Heart left ventricle (tissue), 16 donors: ENCODE measurements at regions not wholly inside any gene's neighbourhood (a gene's known extent, or its start where the extent isn't known, plus 50 kb on each side); places are given as distances from the start of the nearest gene placed in this dataset.

Source experiments
- ATAC-seq, 4 donors: fragments of 200-7000 bp; cut with Tn5 transposase; one replicate each; pipeline ENCODE4 v1.9.1; 2020 to 2022; ENCODE audit warnings: moderate library complexity in 4 of 4, mild to moderate bottlenecking in 3 of 4, moderate number of reproducible peaks in 1 of 4
- DNase-seq, 5 donors: peaks; one replicate each; pipeline ENCODE4 v3.0.0-alpha.2; 2020
- H3K27ac ChIP-seq, 12 donors: fragments of 200-600 bp; sonication (generic) in 4 of 12; one replicate each; pipeline versions ENCODE4 v1.5.0 to v1.8.0; 2016 to 2022; ENCODE audit warnings: mild to moderate bottlenecking in 2 of 12
- H3K27me3 ChIP-seq, 9 donors: fragments of 200-600 bp; sonication (generic) in 2 of 9; one replicate each; pipeline versions ENCODE4 v1.5.1 to v1.8.0; 2016 to 2022; ENCODE audit warnings: mild to moderate bottlenecking in 3 of 9
- H3K36me3 ChIP-seq, 9 donors: fragments of 200-600 bp; sonication (generic) in 2 of 9; one replicate each; pipeline versions ENCODE4 v1.5.0 to v1.8.0; 2018 to 2022; ENCODE audit warnings: mild to moderate bottlenecking in 2 of 9
- H3K4me1 ChIP-seq, 12 donors: fragments of 200-600 bp; sonication (generic) in 4 of 12; one replicate each; pipeline versions ENCODE4 v1.5.0 to v1.8.0; 2016 to 2022; ENCODE audit warnings: mild to moderate bottlenecking in 3 of 12
- H3K4me3 ChIP-seq, 12 donors: fragments of 200-600 bp; sonication (generic) in 4 of 12; one replicate each; pipeline versions ENCODE4 v1.5.0 to v1.8.0; 2017 to 2022; ENCODE audit warnings: mild to moderate bottlenecking in 9 of 12, moderate library complexity in 4 of 12
- H3K9me3 ChIP-seq, 12 donors: fragments of 200-600 bp; sonication (generic) in 4 of 12; one replicate each; pipeline versions ENCODE4 v1.5.0 to v1.8.0; 2016 to 2022; ENCODE audit warnings: mild to moderate bottlenecking in 1 of 12
- CTCF ChIP-seq, 12 donors: fragments of 200-600 bp; sonication (generic) in 4 of 12; IDR thresholded peaks; one replicate each; pipeline versions ENCODE4 v1.5.0 to v1.8.0; 2018 to 2022; ENCODE audit warnings: antibody characterized with exemption in 12 of 12, mild to moderate bottlenecking in 5 of 12
- POLR2A ChIP-seq, 2 donors: fragments of 450-650 bp; IDR thresholded peaks; one replicate each; pipeline ENCODE4 v1.6.1; 2017; ENCODE audit warnings: antibody characterized with exemption in 2 of 2, mild to moderate bottlenecking in 2 of 2, moderate library complexity in 2 of 2
- WGBS, 4 donors: extraction: QIAGEN DNeasy Blood & Tissue Kit in 2 of 4; methylation state at CpG; one replicate each; pipeline versions ENCODE4 v1.1.5 to v1.1.7; 2013 to 2018; 5-methylcytosine and 5-hydroxymethylcytosine counted together
- intact Hi-C, 10 donors: fragments of 100-400 bp; cut with DNase I; formaldehyde crosslinking; loops; one replicate each; pipeline versions ENCODE4 v1.11.1 to v1.14.2; 2022
- donor health status: ischemic (EF 13 %, LVEDD 7.1; RV severe dilation, severe dysfunction).
- donor health status: healthy with polysubstance abuse.
- donor health status: DM: no; HTN: yes; CAD: no.
- donor health status: DM: no; HTN: no; CAD: no.
- donor health status: ischemic (EF 25% LVEDD 6.9; RV normal size, moderate dysfunction).
- donor health status: ischemic (EF 25% LVEDD 5.7; RV mildly dilated, moderate dysfunction).
- donor health status: healthy.
- donor health status: DM: yes; HTN: yes; CAD: no.
- donor health status: ischemic (EF 35%, LVEDD 5.7; RV mildly dilated, moderate dysfunction).
- donor health status: nonischemic (EF 11% LVEDD 7.7; RV severe dilation, severe dysfunction).
- donor health status: DM: yes; HTN: yes; CAD: no.
- donor health status: PGD.
- donor health status: ischemic (EF 29% LVEDD 5.4; RV normal size, mild dysfunction).
- donor health status: nonischemic (EF 23%, LVEDD 6.1; RV moderate dilation, normal function).

GRCh38 chr2:143890798-143891197 is 629.1 kb downstream of the ZEB2 start:
- no peak for ATAC-seq
- Histone ChIP-seq H3K4me1 (no peaks in the 10 kb centered on the region), H3K36me3 (no peaks in the 10 kb centered on the region), H3K27me3 (no peaks in the 10 kb centered on the region), H3K27ac (no peak overlapping the region), H3K9me3 (no peaks in the 10 kb centered on the region), H3K4me3 (no peak overlapping the region)
- no peak for DNase-seq
- TF ChIP-seq CTCF (IDR thresholded peaks at IDR 0.05) (no peak), POLR2A (IDR thresholded peaks at IDR 0.05) (no peak)
- intact Hi-C loops = no loop called here
- 72 to 76% (median 74%) methylated on average over 3 of the region's 3 CpGs for WGBS, 4 donors

DNA sequence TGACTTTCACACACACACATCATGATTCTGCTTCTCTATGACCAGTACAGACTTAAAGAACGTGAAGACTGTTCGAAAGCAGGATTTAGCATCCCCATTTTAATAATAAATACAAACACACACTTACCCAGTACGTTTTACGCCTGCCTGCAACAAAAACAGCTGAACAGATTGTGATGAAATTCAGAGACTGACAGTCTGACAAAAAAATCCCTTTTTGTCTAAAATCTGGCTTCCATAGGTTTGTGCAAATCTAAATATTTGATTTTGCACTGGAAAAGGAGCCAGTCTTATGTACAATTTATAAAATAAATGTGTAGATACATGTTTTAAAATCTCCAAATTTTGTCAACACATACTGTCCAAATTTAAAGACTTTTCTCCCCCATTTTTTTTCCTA is 630.7 kb downstream of the ZEB2 start:
- DNase-seq (no peak), ATAC-seq (no peak)
- no peak overlapping the region for H3K4me3 ChIP-seq
- intact Hi-C loops = no loop called here
- no peaks in the 10 kb centered on the region for H3K9me3 ChIP-seq
- WGBS, 4 donors = 83 to 92% (median 88%) methylated on average over 4 of the region's 4 CpGs
- TF ChIP-seq CTCF (IDR thresholded peaks at IDR 0.05) (no peak), POLR2A (IDR thresholded peaks at IDR 0.05) (no peak)
- H3K36me3 ChIP-seq = no peaks in the 10 kb centered on the region
- no peaks in the 10 kb centered on the region for H3K4me1 ChIP-seq
- no peak overlapping the region for H3K27ac ChIP-seq
- no peaks in the 10 kb centered on the region for H3K27me3 ChIP-seq

GRCh38 chr2:143885461-143885860 is 634.5 kb downstream of the ZEB2 start:
- Histone ChIP-seq H3K9me3 (no peaks in the 10 kb centered on the region), H3K36me3 (no peaks in the 10 kb centered on the region), H3K27me3 (no peaks in the 10 kb centered on the region), H3K4me3 (no peak overlapping the region), H3K27ac (no peak overlapping the region), H3K4me1 (no peaks in the 10 kb centered on the region)
- intact Hi-C loops = no loop called here
- DNase-seq (no peak), ATAC-seq (no peak)
- 85 to 95% (median 91%) methylated on average over 3 of the region's 3 CpGs for WGBS, 4 donors
- TF ChIP-seq CTCF (IDR thresholded peaks at IDR 0.05) (no peak), POLR2A (IDR thresholded peaks at IDR 0.05) (no peak)

GRCh38 chr2:143881246-143881645 is 638.7 kb downstream of the ZEB2 start:
- H3K4me1 ChIP-seq = no peaks in the 10 kb centered on the region
- no peak overlapping the region for H3K4me3 ChIP-seq
- no peak for DNase-seq
- peaks cover 0 to 4% (median 0%) of the 10 kb centered on the region in 9 donors for H3K27me3 ChIP-seq
- no peaks in the 10 kb centered on the region for H3K9me3 ChIP-seq
- TF ChIP-seq POLR2A (IDR thresholded peaks at IDR 0.05) = no peak
- no peak for TF ChIP-seq CTCF (IDR thresholded peaks at IDR 0.05)
- intact Hi-C loops = no loop called here
- whole genome bisulfite sequencing, 4 donors = 58 to 73% (median 67%) methylated on average over 2 of the region's 2 CpGs
- H3K36me3 ChIP-seq = no peaks in the 10 kb centered on the region
- ATAC-seq = no peak
- no peak overlapping the region for H3K27ac ChIP-seq
